Right lobe of liver (tissue), 4 donors: ENCODE measurements at regions not wholly inside any gene's neighbourhood (a gene's known extent, or its start where the extent isn't known, plus 50 kb on each side); places are given as distances from the start of the nearest gene placed in this dataset.

Experiments
- CTCF ChIP-seq, 4 donors: fragments of 200-600 bp in 3 of 4; fragments of 450-650 bp in 1 of 4; IDR thresholded peaks; one replicate each; pipeline versions ENCODE4 v1.5.1 to v1.8.0; 2016 to 2022; ENCODE audit warnings: antibody characterized with exemption in 4 of 4, mild to moderate bottlenecking in 2 of 4
- POLR2A ChIP-seq: fragments of 450-650 bp; IDR thresholded peaks from one replicate; pipeline ENCODE4 v1.6.1; 2017; ENCODE audit warnings: antibody characterized with exemption, mild to moderate bottlenecking
- donor health status: DM: no; HTN: no; CAD: no.
- donor health status: DM: no; HTN: no; CAD: no.
- donor health status: DM: no; HTN: yes; CAD: no.

- TF ChIP-seq POLR2A (no peak), CTCF (IDR thresholded peaks at IDR 0.05) (no peak)
These were observed 734.2 kb upstream of the SALL3 start for GRCh38 chr18:78245451-78245850.
